ENCODE measurements at regions not wholly inside any gene's neighbourhood (a gene's known extent, or its start where the extent isn't known, plus 50 kb on each side); places are given as distances from the start of the nearest gene placed in this dataset.

DNA sequence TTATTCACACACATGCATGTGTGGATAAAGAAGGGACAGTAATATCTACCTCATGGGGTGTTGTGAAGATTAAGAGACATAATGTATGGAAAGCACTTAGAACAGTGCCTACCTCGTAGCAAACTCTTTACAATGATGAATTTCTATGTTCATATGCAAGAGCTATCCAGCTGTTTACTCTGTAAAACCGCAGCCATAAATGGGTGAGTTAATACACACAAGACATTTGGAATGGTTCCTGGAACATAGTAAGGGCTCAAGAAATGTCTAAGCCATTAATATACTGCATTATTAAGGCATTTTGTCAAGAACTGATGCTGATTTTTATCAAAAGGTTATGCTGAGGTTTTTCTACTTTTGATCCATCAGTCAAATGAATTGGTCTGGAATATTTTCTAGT, 1076.2 kb downstream of the TSN start:
- H3K27me3 Mint-ChIP-seq (ENCODE audit: insufficient read depth, unreplicated experiment): no peaks in the 10 kb centered on the region
- peaks cover 6% of the 10 kb centered on the region for H3K4me1 Mint-ChIP-seq (ENCODE audit: insufficient read depth, unreplicated experiment)
- H3K27ac Mint-ChIP-seq (ENCODE audit: low read depth, unreplicated experiment): no peak overlapping the region
- BruUV-seq (replicated peaks): no TSS peak
- peaks cover 5% of the 10 kb centered on the region for H3K9me3 Mint-ChIP-seq (ENCODE audit: unreplicated experiment)
- ChIA-PET CTCF (interaction anchor here (0.8 kb wide), 1 partner anchor 43 kb away, joined by 3 read pairs; no protein-coding TSS in a partner anchor), POLR2A (interaction anchor here (0.6 to 1.5 kb wide), 2 partner anchors 12 to 21 kb away, joined by 3 to 5 read pairs; no protein-coding TSS in a partner anchor)
- no peak overlapping the region for H3K4me3 Mint-ChIP-seq (ENCODE audit: unreplicated experiment)
- intact Hi-C loops (cut with micrococcal nuclease): no loop called here
- TF ChIP-seq, protein P1, sequence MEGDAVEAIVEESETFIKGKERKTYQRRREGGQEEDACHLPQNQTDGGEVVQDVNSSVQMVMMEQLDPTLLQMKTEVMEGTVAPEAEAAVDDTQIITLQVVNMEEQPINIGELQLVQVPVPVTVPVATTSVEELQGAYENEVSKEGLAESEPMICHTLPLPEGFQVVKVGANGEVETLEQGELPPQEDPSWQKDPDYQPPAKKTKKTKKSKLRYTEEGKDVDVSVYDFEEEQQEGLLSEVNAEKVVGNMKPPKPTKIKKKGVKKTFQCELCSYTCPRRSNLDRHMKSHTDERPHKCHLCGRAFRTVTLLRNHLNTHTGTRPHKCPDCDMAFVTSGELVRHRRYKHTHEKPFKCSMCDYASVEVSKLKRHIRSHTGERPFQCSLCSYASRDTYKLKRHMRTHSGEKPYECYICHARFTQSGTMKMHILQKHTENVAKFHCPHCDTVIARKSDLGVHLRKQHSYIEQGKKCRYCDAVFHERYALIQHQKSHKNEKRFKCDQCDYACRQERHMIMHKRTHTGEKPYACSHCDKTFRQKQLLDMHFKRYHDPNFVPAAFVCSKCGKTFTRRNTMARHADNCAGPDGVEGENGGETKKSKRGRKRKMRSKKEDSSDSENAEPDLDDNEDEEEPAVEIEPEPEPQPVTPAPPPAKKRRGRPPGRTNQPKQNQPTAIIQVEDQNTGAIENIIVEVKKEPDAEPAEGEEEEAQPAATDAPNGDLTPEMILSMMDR (IDR thresholded peaks at IDR 0.05; ENCODE audit: unreplicated experiment): no peak
- DNase-seq (ENCODE audit: unreplicated experiment): peak; percentile 28
- H3K36me3 Mint-ChIP-seq (ENCODE audit: insufficient read depth, unreplicated experiment): no peaks in the 10 kb centered on the region

DNA sequence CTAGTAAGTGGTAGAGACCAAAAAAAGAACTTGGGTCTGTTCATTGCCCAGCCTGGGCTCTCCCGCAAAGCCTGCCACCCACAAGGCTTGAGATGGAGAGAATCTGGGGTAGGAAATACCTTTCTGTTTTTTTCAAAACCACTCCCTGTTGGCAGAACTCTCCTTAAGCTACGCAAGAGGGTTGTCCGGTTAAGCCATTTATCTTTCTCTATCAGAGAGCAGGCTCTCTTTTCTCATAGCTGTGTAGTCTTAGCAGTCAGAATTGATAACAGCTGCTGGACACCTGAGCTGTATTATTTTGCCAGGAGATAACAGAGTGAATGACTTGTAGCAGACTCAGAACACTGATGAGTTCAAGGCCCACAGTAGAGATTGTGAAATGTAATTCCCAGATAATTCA, 1088.1 kb downstream of the TSN start:
- ChIA-PET CTCF (interaction anchor here (0.6 kb wide), 1 partner anchor 264 kb away, joined by 3 read pairs; no protein-coding TSS in a partner anchor), POLR2A (interaction anchor here (0.5 to 1.3 kb wide), 2 partner anchors 11 to 1081 kb away, joined by 3 to 5 read pairs; no protein-coding TSS in a partner anchor)
- H3K9me3 Mint-ChIP-seq (ENCODE audit: unreplicated experiment): no peaks in the 10 kb centered on the region
- H3K36me3 Mint-ChIP-seq (ENCODE audit: insufficient read depth, unreplicated experiment): no peaks in the 10 kb centered on the region
- intact Hi-C loops (cut with micrococcal nuclease): no loop called here
- DNase-seq (ENCODE audit: unreplicated experiment): no peak
- peaks cover 10% of the 10 kb centered on the region for H3K4me1 Mint-ChIP-seq (ENCODE audit: insufficient read depth, unreplicated experiment)
- TF ChIP-seq, protein P1 (IDR thresholded peaks at IDR 0.05; ENCODE audit: unreplicated experiment): no peak
- H3K27ac Mint-ChIP-seq (ENCODE audit: low read depth, unreplicated experiment): peak overlapping the region; percentile 9
- no peak overlapping the region for H3K4me3 Mint-ChIP-seq (ENCODE audit: unreplicated experiment)
- H3K27me3 Mint-ChIP-seq (ENCODE audit: insufficient read depth, unreplicated experiment): no peaks in the 10 kb centered on the region
- BruUV-seq (replicated peaks): no TSS peak

DNA sequence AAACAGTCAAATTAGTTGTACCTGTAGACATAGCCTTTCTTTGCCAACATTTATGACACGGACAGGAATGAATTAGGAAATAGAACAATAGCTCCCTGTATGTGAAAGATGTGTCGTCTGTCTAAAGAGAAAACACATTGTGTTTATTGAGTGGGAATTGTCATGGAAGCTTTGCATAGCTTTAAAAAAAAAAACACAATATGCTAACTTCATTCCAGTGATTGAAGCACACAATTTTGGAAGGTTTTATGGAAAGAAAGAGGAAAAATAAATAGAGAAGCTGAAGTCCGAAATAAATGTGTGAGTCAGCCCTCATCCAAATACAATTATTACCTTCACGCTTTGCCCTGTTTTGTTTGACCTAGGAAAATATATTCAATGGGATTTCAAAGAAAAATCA, 1095.7 kb downstream of the TSN start:
- peaks cover 11% of the 10 kb centered on the region for H3K4me1 Mint-ChIP-seq (ENCODE audit: insufficient read depth, unreplicated experiment)
- ChIA-PET POLR2A (no interaction called here), CTCF (no interaction called here)
- no peak for DNase-seq (ENCODE audit: unreplicated experiment)
- BruUV-seq (replicated peaks): no TSS peak
- TF ChIP-seq, protein P1 (IDR thresholded peaks at IDR 0.05; ENCODE audit: unreplicated experiment): no peak
- no peaks in the 10 kb centered on the region for H3K9me3 Mint-ChIP-seq (ENCODE audit: unreplicated experiment)
- H3K36me3 Mint-ChIP-seq (ENCODE audit: insufficient read depth, unreplicated experiment): no peaks in the 10 kb centered on the region
- no peak overlapping the region for H3K27ac Mint-ChIP-seq (ENCODE audit: low read depth, unreplicated experiment)
- no peak overlapping the region for H3K4me3 Mint-ChIP-seq (ENCODE audit: unreplicated experiment)
- no peaks in the 10 kb centered on the region for H3K27me3 Mint-ChIP-seq (ENCODE audit: insufficient read depth, unreplicated experiment)
- intact Hi-C loops (cut with micrococcal nuclease): no loop called here

DNA sequence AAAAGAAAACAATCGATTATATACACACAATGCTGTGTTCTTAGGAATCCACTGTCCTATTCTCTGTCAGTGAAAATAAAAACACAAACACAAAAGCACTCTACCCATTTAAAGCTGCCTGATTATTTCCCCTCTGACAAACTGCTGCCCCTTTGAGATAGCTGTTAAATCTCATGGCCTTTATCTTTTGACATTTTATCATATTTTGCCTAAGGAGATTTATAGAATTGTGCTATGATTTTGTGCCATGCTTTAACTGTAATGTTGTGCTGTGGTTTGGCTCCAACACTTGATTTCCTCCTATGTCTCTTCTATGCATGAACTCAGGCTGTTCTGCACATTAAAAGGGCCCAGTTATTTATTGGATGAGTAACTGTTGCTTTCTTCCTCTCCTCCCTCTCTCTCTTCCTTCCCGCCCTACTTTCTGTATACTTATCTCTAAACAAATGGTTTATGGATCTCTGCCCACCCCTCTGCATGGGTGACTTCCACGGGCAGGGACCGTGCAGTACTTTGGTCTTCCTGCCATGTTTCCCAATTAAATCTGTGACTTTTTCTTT, 1096.6 kb downstream of the TSN start:
- TF ChIP-seq, protein P1 (IDR thresholded peaks at IDR 0.05; ENCODE audit: unreplicated experiment): no peak
- intact Hi-C loops (cut with micrococcal nuclease): no loop called here
- no TSS peak for BruUV-seq (replicated peaks)
- ChIA-PET CTCF (no interaction called here), POLR2A (no interaction called here)
- Mint-ChIP-seq H3K36me3 (ENCODE audit: insufficient read depth, unreplicated experiment) (no peaks in the 10 kb centered on the region), H3K27me3 (ENCODE audit: insufficient read depth, unreplicated experiment) (no peaks in the 10 kb centered on the region), H3K4me3 (ENCODE audit: unreplicated experiment) (no peak overlapping the region), H3K9me3 (ENCODE audit: unreplicated experiment) (no peaks in the 10 kb centered on the region), H3K4me1 (ENCODE audit: insufficient read depth, unreplicated experiment) (peaks cover 11% of the 10 kb centered on the region), H3K27ac (ENCODE audit: low read depth, unreplicated experiment) (no peak overlapping the region)
- DNase-seq (ENCODE audit: unreplicated experiment): no peak
